Skeletal muscle satellite cell (primary cell): ENCODE measurements at regions not wholly inside any gene's neighbourhood (a gene's known extent, or its start where the extent isn't known, plus 50 kb on each side); places are given as distances from the start of the nearest gene placed in this dataset.
A peak's percentile ranks its signal among the peaks of the same experiment; 100 is the strongest.

ENCODE experiments used
- H3K27me3 ChIP-seq: 2 replicates; pipeline ENCODE4 v1.7.0; 2013; ENCODE audit warnings: low read length; ENCODE audit not compliant: control insufficient read depth, insufficient read depth
- H3K36me3 ChIP-seq: 2 replicates; pipeline ENCODE4 v1.7.0; 2013; ENCODE audit warnings: mild to moderate bottlenecking, control low read depth, low read length; ENCODE audit not compliant: insufficient read depth
- H3K4me1 ChIP-seq: 2 replicates; pipeline ENCODE4 v1.7.0; 2013; ENCODE audit warnings: low read length; ENCODE audit not compliant: control insufficient read depth, insufficient read depth
- H3K4me2 ChIP-seq: 2 replicates; pipeline ENCODE4 v1.7.0; 2013; ENCODE audit warnings: mild to moderate bottlenecking, low read length
- H3K4me3 ChIP-seq: 2 replicates; pipeline ENCODE4 v1.7.0; 2013; ENCODE audit warnings: low read length
- H3K9ac ChIP-seq: 2 replicates; pipeline ENCODE4 v1.7.0; 2013; ENCODE audit warnings: mild to moderate bottlenecking, low read depth, low read length, moderate library complexity
- H3K9me3 ChIP-seq: replicated peaks from 2 replicates; pipeline ENCODE4 v1.7.0; 2013; ENCODE audit warnings: mild to moderate bottlenecking, control low read depth, low read length

DNA sequence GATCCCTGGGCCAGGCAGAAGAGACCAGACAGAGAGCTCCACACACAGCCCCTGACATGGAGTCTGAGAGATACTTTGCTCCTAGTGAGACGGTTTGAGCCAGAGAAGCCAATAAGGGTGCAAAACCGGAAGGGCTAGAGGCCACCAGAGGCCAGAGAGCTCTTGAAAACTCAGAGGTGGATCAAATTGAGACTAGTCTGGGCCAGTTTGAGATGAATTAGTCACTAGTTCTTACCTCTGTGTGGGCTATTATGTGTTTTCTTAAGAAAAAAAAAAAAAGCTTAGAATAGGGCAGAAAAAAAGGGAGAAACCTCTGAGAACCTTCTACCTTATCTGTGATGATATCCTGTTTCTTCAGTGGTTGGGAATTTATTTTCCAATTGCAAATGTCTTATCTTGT is 110.4 kb upstream of the EDNRA start:
- Histone ChIP-seq H3K9ac (peak overlapping the region; percentile 31), H3K4me2 (peak overlapping the region; percentile 22), H3K4me3 (no peak overlapping the region), H3K9me3 (no peaks in the 10 kb centered on the region), H3K27me3 (no peaks in the 10 kb centered on the region), H3K36me3 (no peaks in the 10 kb centered on the region), H3K4me1 (peaks cover 47% of the 10 kb centered on the region)

DNA sequence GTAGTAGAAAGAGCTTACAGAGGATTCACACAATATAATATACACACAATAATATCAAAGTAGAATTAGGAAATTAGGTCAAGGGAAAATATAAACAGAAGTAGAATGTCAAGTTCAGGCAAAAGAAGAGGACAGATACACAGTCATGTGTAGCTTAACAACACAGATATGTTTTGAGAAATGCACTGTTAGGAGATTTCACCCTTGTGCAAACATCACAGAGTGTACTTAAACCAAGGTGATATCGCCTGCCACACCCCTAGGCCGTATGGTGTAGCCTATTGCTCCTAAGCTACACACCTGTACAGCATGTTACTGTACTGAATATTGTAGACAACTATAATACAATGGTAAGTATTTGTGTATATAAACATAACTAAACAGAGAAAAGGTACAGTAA is 110.0 kb upstream of the EDNRA start:
- H3K9ac ChIP-seq: no peak overlapping the region
- no peak overlapping the region for H3K4me2 ChIP-seq
- no peaks in the 10 kb centered on the region for H3K27me3 ChIP-seq
- no peak overlapping the region for H3K4me3 ChIP-seq
- H3K36me3 ChIP-seq: no peaks in the 10 kb centered on the region
- H3K9me3 ChIP-seq: no peaks in the 10 kb centered on the region
- H3K4me1 ChIP-seq: peaks cover 47% of the 10 kb centered on the region

DNA sequence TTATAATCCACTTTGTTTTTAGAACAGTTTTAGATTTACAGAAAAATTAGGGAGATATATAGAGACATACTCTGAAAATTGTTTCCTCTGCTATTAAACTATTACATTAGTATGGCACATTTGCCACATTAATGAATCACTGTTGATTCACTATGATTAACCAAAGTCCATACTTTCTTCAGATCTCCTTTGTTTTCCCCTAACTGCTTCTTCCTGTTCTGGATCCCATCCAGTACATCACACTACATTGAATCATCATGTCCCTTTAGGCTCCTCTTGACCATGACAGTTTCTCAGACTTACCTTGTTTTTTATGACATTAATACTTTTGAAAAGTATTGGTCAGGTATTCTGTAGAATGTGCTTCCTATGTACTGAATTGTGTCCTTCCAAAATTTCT is 109.2 kb upstream of the EDNRA start:
- H3K4me2 ChIP-seq: no peak overlapping the region
- H3K4me1 ChIP-seq: peaks cover 47% of the 10 kb centered on the region
- H3K9ac ChIP-seq: no peak overlapping the region
- H3K9me3 ChIP-seq: no peaks in the 10 kb centered on the region
- no peaks in the 10 kb centered on the region for H3K27me3 ChIP-seq
- H3K4me3 ChIP-seq: no peak overlapping the region
- no peaks in the 10 kb centered on the region for H3K36me3 ChIP-seq

DNA sequence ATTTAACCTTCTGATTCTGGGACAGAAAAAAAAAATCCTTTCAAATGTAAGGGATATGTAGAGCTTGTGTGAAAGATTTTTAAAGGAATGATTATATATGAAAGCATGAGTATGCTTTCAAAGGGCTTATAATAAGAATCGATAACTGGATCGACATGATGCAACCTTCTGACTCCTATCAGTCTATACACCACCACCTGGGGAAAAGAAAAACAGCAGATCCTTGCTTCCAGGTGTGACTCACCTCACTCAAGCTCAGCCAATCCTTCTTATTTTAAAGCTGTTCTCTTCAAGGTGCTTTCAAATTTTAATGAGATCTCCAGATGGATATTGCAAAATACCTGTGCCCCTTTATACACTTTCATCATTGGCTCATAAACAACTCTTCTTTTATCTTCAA is 102.1 kb upstream of the EDNRA start:
- no peaks in the 10 kb centered on the region for H3K9me3 ChIP-seq
- H3K4me3 ChIP-seq: no peak overlapping the region
- H3K9ac ChIP-seq: no peak overlapping the region

DNA sequence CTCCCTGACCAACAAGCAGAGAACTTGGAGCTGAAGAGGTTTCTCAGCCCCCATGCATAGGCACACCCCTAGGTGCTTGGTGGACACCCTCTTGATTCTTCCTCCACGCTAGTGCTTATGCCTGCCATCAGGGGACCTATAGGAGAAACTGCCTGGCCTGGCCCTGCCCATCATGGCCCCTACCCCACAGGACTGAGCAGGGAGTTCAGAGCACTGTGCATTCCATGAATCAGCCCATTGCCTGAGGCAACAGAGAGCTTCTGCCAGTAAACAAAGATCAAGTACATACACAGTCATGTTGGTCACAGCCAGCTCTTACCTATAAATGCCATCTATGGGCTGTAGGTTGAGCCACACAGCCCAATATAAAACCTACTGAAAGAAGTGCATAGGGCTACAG is 99.1 kb upstream of the EDNRA start:
- Histone ChIP-seq H3K4me1 (no peaks in the 10 kb centered on the region), H3K27me3 (no peaks in the 10 kb centered on the region), H3K36me3 (no peaks in the 10 kb centered on the region), H3K9me3 (no peaks in the 10 kb centered on the region), H3K4me3 (no peak overlapping the region), H3K9ac (no peak overlapping the region), H3K4me2 (no peak overlapping the region)

More for the DNA sequence above, 102.1 kb upstream of the EDNRA start:
- H3K4me1 ChIP-seq: no peaks in the 10 kb centered on the region
- no peaks in the 10 kb centered on the region for H3K27me3 ChIP-seq
- H3K4me2 ChIP-seq: no peak overlapping the region
- H3K36me3 ChIP-seq: no peaks in the 10 kb centered on the region

DNA sequence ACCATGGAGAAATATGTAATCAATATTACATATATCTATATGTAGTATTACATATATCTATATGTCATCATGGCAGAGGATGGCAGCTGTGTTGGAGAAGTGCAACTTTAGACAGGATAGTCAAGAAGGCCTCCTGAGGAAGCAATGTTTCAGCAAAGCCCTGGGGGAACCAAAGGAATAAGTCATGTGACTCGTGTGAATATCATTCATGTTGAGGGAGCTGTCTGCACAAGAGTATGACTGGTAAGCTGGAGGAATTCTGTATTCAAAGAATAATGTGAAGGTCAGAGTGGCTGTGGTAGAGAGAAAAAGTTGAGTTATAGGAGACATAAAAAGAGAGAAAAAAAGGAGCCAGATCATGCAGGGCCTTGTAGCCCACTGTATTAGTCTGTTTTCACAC is 92.9 kb upstream of the EDNRA start:
- no peaks in the 10 kb centered on the region for H3K36me3 ChIP-seq
- H3K4me1 ChIP-seq: no peaks in the 10 kb centered on the region
- no peak overlapping the region for H3K4me3 ChIP-seq
- H3K9ac ChIP-seq: no peak overlapping the region
- no peak overlapping the region for H3K4me2 ChIP-seq
- no peaks in the 10 kb centered on the region for H3K9me3 ChIP-seq
- no peaks in the 10 kb centered on the region for H3K27me3 ChIP-seq

DNA sequence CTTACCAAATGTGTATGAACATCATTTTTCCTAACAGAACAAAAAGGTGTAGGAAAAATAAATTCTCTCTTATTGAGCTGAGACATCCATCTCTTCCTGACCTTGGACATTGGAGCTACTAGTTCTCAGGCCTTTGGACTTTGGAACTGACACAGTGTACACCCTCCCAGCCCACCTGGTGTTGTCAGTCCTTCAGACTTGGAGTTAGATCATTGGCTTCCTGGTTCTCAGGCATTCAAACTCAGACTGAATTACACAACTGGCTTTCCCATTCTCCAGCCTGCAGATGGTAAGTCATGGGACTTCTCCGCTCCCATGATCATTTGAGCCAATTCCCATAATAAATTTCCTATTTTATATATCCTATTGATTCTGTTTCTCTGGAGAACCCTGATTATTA is 84.8 kb upstream of the EDNRA start:
- Histone ChIP-seq H3K27me3 (no peaks in the 10 kb centered on the region), H3K4me3 (no peak overlapping the region), H3K4me2 (no peak overlapping the region), H3K9ac (no peak overlapping the region), H3K36me3 (no peaks in the 10 kb centered on the region), H3K4me1 (no peaks in the 10 kb centered on the region), H3K9me3 (no peaks in the 10 kb centered on the region)

DNA sequence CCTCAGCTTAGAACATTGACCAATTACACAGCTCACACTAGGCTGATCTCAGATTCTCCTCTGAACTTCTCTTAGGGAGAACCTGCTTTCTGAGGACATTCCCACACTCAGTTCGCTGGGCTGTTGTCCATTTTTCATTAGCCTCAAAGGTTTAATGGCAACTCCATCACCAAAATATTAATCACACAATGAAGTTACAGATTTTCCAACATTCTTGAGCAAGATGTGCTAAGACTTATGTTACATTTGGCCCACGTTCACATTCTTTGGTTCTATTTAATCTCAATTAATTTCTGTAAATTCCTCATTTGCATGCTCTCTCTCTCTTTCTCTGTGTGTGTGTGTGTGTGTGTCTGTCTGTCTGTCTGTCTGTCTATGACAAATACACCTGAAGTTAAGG is 82.3 kb upstream of the EDNRA start:
- H3K27me3 ChIP-seq: no peaks in the 10 kb centered on the region
- no peaks in the 10 kb centered on the region for H3K4me1 ChIP-seq
- H3K4me2 ChIP-seq: no peak overlapping the region
- no peaks in the 10 kb centered on the region for H3K36me3 ChIP-seq
- H3K4me3 ChIP-seq: no peak overlapping the region
- H3K9ac ChIP-seq: no peak overlapping the region
- no peaks in the 10 kb centered on the region for H3K9me3 ChIP-seq

DNA sequence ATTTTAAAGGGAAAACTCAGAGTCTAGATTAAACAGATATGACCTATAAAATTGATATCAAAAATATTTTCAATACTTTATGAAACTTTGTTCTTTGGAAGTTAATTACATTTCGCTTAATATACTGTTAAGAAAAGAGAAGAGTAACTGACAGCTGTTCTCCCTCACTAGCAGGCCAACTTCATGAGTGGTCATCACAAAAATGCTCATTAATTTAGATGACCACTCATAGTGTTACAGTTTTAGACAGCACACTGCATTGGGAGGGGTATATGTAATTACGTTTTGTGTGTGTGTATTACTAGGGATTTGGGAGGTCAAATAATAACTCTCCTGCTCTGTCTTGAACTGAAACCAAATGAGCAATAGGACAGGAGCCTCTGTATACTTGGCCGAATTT is 80.2 kb upstream of the EDNRA start:
- H3K4me3 ChIP-seq: no peak overlapping the region
- H3K27me3 ChIP-seq: no peaks in the 10 kb centered on the region
- H3K36me3 ChIP-seq: no peaks in the 10 kb centered on the region
- H3K4me2 ChIP-seq: no peak overlapping the region
- H3K9ac ChIP-seq: no peak overlapping the region
- no peaks in the 10 kb centered on the region for H3K4me1 ChIP-seq
- H3K9me3 ChIP-seq: no peaks in the 10 kb centered on the region

DNA sequence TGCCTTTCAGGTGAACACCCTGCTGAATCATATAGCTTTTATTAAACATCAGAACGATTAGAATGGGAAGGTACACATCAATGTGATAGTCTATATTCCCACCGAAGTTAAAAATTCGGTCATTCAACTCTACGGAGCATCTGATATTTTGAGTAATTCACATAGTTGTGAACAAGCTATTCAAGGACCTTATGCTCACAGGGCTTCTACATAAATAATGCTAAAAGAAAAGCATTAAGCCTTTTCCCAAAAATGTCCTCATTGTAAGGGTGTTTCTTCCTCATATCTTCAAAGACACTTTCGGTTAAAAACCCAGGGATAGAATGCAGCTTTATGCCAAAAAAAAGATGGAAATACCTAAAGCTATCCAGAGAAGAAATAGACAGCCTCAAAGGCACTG is 79.7 kb upstream of the EDNRA start:
- no peaks in the 10 kb centered on the region for H3K36me3 ChIP-seq
- no peaks in the 10 kb centered on the region for H3K27me3 ChIP-seq
- H3K4me2 ChIP-seq: no peak overlapping the region
- no peaks in the 10 kb centered on the region for H3K9me3 ChIP-seq
- H3K4me3 ChIP-seq: no peak overlapping the region
- no peak overlapping the region for H3K9ac ChIP-seq
- H3K4me1 ChIP-seq: no peaks in the 10 kb centered on the region

DNA sequence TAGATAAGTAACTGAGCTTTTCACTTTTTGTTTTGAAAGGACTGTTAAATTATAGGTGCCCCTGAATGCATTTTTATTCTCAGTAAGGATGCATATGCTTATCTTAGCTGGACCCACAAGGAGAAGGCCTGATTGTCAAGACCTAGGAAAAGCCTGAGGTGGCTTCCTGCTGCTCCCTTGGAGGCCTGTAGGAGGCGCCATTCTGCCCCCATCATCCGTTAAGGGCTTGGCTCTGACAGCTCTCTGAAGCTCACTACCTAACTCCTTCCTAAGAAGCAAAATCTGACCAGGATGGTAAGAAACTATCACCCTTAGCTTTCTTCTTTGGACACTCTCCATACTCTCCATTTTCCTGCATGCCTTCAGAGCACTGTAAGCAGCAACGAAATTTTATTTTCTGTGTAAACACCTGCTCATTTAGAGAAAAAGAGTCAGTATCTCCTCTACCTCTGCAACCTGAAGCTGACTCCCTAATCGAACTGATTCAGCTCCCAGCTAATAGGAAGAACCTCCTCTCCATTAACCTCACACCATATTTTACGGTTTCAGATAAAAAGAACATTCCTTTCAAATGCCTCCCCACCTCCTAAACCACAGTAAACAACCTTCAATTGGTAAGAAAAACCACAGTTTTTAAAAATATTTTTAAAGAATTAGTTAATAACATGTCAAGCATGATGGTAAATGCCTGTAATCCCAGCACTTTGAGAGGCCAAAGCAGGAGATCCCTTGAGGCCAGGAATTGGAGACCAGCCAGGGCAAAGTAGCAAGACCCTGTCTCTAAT is 73.4 kb upstream of the EDNRA start:
- H3K9me3 ChIP-seq: no peaks in the 10 kb centered on the region
- no peak overlapping the region for H3K4me3 ChIP-seq
- peaks cover 3% of the 10 kb centered on the region for H3K4me1 ChIP-seq
- no peak overlapping the region for H3K4me2 ChIP-seq
- H3K27me3 ChIP-seq: no peaks in the 10 kb centered on the region
- H3K9ac ChIP-seq: no peak overlapping the region
- no peaks in the 10 kb centered on the region for H3K36me3 ChIP-seq

DNA sequence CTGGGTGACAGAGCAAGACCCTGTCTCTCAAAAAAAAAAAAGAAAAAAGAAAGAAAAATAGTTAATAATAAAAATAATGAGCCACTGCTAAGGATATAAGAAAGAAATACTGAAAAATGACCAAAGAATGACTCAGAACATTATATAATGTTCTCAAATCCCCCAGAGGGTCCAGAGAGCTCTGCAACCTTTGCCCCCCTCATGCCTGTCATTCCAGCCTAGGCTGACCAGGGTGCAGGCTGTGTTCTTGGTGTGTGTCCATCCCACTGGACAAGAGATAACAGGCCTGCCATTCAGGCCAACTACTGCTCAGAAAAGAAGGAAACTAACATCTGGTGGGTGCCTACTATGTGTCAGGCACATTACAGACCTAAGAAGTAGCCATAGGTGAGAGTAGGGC is 72.7 kb upstream of the EDNRA start:
- Histone ChIP-seq H3K36me3 (no peaks in the 10 kb centered on the region), H3K9ac (no peak overlapping the region), H3K4me1 (peaks cover 3% of the 10 kb centered on the region), H3K9me3 (no peaks in the 10 kb centered on the region), H3K4me3 (no peak overlapping the region), H3K27me3 (no peaks in the 10 kb centered on the region), H3K4me2 (no peak overlapping the region)
